ENCODE measurements at regions not wholly inside any gene's neighbourhood (a gene's known extent, or its start where the extent isn't known, plus 50 kb on each side); places are given as distances from the start of the nearest gene placed in this dataset.

DNA sequence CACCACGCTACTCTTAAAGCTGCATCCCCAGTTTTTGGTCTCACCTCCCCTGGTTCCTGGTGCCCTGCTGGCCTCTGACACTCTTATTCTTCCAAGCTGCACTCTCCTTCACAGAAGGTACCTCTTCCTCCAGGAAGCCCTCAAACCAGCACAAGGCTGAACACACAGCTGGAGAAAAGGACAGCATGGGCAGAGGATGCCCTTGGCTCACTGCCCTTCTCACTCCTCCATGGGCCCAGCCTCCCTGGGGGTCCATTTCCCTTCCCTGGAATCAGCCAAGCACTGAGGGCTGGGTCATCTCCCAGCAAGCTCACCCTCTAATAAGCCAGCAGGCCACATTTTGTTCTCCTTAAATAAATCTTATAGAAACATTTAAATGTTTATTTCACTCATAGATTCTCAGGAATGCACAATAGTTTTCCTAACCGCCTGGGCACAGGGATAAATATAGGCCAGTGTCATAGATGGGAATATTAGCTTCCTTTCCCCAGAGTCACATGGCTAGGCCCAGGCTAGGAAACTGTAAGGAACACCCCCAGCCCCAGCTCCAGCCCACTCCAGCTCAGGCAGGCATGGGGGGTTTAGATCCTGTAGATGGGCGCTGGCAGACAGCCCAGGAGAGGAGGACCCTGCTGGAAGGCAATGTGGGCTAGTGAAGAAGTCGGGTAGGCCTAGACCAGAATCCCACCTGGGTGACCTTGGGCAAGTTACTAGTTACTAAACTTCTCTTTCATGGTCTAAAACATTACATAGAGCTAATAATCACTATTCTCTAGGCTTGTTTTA is 51.5 kb downstream of the IRAG1 start:
- Histone ChIP-seq H3K4me3 (ENCODE audit: low read length) (no peak overlapping the region), H3K27me3 (ENCODE audit: insufficient read depth, low read length) (no peaks in the 10 kb centered on the region), H3K9me3 (ENCODE audit: low read length) (no peaks in the 10 kb centered on the region), H2AFZ (ENCODE audit: low read depth, low read length) (no peak overlapping the region), H3K4me1 (ENCODE audit: insufficient read depth, low read length) (peaks cover 35% of the 10 kb centered on the region), H3K36me3 (ENCODE audit: insufficient read depth, low read length) (no peaks in the 10 kb centered on the region)

DNA sequence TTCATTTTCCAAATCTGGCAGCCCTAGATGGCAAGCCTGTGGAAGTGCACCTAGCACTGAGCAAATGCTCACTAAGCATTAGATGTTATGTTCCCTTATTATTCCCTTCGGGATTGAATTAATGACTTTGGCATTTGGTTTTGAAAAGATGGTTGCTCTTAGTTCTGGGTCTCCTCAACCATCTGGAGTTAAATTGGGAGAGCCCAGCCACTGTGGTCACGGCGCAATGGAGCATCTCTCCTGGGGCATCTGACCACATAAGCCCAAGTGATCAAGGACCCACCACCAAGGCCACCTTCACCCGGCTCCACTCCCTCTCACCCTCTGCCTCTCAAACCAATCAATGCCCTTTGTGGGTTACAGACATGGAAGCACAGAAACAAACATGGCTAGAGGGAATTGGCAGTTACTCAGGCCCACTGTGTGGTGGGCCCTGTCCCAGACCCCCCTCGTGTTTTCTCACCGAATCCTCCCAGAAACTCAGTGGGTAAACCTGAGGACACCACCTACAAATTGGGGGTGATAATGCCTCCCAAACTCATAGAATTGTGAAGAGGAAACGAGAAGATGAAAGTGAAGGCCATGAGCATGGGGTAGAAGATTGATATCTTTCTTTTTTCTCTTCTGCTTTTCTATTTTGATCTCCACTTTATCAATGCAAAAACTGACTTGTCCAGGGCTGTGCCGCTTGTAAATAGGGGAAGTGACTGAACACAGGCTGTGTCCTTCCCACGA is 52.2 kb downstream of the IRAG1 start:
- Histone ChIP-seq H3K36me3 (ENCODE audit: insufficient read depth, low read length) (no peaks in the 10 kb centered on the region), H3K27me3 (ENCODE audit: insufficient read depth, low read length) (no peaks in the 10 kb centered on the region), H2AFZ (ENCODE audit: low read depth, low read length) (no peak overlapping the region), H3K9me3 (ENCODE audit: low read length) (no peaks in the 10 kb centered on the region), H3K4me3 (ENCODE audit: low read length) (no peak overlapping the region), H3K4me1 (ENCODE audit: insufficient read depth, low read length) (peaks cover 35% of the 10 kb centered on the region)

GRCh38 chr11:10640308-10640707 is 53.2 kb downstream of the IRAG1 start:
- H2AFZ ChIP-seq (ENCODE audit: low read depth, low read length): no peak overlapping the region
- H3K4me3 ChIP-seq (ENCODE audit: low read length): no peak overlapping the region
- H3K9me3 ChIP-seq (ENCODE audit: low read length): no peaks in the 10 kb centered on the region
- no peaks in the 10 kb centered on the region for H3K36me3 ChIP-seq (ENCODE audit: insufficient read depth, low read length)
- no peaks in the 10 kb centered on the region for H3K27me3 ChIP-seq (ENCODE audit: insufficient read depth, low read length)
- H3K4me1 ChIP-seq (ENCODE audit: insufficient read depth, low read length): peaks cover 35% of the 10 kb centered on the region

GRCh38 chr11:10639350-10639749 is 54.2 kb downstream of the IRAG1 start:
- H3K4me3 ChIP-seq (ENCODE audit: low read length): no peak overlapping the region
- H3K27me3 ChIP-seq (ENCODE audit: insufficient read depth, low read length): no peaks in the 10 kb centered on the region
- H3K9me3 ChIP-seq (ENCODE audit: low read length): no peaks in the 10 kb centered on the region
- H3K36me3 ChIP-seq (ENCODE audit: insufficient read depth, low read length): no peaks in the 10 kb centered on the region
- H3K4me1 ChIP-seq (ENCODE audit: insufficient read depth, low read length): peaks cover 35% of the 10 kb centered on the region
- no peak overlapping the region for H2AFZ ChIP-seq (ENCODE audit: low read depth, low read length)

DNA sequence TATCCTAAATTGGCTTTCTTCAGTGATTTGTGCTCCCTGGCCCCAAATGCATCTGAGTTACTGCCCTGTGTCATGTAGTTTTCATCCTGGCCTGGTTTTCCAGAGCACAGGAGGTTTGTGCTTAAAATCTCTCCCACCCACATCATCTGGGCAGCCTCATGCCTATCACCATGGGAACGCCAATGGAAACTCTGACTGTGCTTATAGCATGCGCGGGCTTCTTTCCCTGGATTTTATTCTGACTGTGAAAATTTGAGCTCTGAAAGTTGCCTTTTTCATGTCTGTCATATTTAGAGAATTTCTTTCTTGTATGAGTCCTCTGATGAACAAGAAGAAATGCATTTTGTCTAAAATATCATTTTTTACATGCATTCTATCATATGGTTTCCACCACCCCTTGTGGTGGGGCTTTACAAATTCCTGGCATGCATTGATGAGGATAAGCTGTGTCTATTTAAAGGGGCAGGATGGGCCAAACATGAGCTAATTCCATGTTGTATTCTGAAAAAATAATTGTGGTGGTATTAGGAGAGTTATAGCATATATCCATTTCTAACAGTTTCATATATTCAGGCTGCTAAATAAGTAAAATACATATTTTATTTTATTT is 55.1 kb downstream of the IRAG1 start:
- no peaks in the 10 kb centered on the region for H3K9me3 ChIP-seq (ENCODE audit: low read length)
- no peaks in the 10 kb centered on the region for H3K27me3 ChIP-seq (ENCODE audit: insufficient read depth, low read length)
- no peaks in the 10 kb centered on the region for H3K36me3 ChIP-seq (ENCODE audit: insufficient read depth, low read length)
- H3K4me3 ChIP-seq (ENCODE audit: low read length): peak overlapping the region; percentile 12
- H3K4me1 ChIP-seq (ENCODE audit: insufficient read depth, low read length): peaks cover 35% of the 10 kb centered on the region
- H2AFZ ChIP-seq (ENCODE audit: low read depth, low read length): peak overlapping the region; percentile 56

GRCh38 chr11:10637731-10638151 is 55.8 kb downstream of the IRAG1 start:
- Histone ChIP-seq H2AFZ (ENCODE audit: low read depth, low read length) (peak overlapping the region; percentile 56), H3K27me3 (ENCODE audit: insufficient read depth, low read length) (no peaks in the 10 kb centered on the region), H3K36me3 (ENCODE audit: insufficient read depth, low read length) (no peaks in the 10 kb centered on the region), H3K4me1 (ENCODE audit: insufficient read depth, low read length) (peaks cover 35% of the 10 kb centered on the region), H3K9me3 (ENCODE audit: low read length) (no peaks in the 10 kb centered on the region), H3K4me3 (ENCODE audit: low read length) (no peak overlapping the region)

GRCh38 chr11:10634407-10634806 is 59.1 kb downstream of the IRAG1 start:
- H3K27me3 ChIP-seq (ENCODE audit: insufficient read depth, low read length): no peaks in the 10 kb centered on the region
- no peaks in the 10 kb centered on the region for H3K9me3 ChIP-seq (ENCODE audit: low read length)
- no peak overlapping the region for H2AFZ ChIP-seq (ENCODE audit: low read depth, low read length)
- no peak overlapping the region for H3K4me3 ChIP-seq (ENCODE audit: low read length)
- peaks cover 22% of the 10 kb centered on the region for H3K4me1 ChIP-seq (ENCODE audit: insufficient read depth, low read length)
- no peaks in the 10 kb centered on the region for H3K36me3 ChIP-seq (ENCODE audit: insufficient read depth, low read length)

- no peaks in the 10 kb centered on the region for H3K9me3 ChIP-seq (ENCODE audit: low read length)
- H3K36me3 ChIP-seq (ENCODE audit: insufficient read depth, low read length): no peaks in the 10 kb centered on the region
- no peaks in the 10 kb centered on the region for H3K27me3 ChIP-seq (ENCODE audit: insufficient read depth, low read length)
- no peak overlapping the region for H2AFZ ChIP-seq (ENCODE audit: low read depth, low read length)
- no peak overlapping the region for H3K4me3 ChIP-seq (ENCODE audit: low read length)
- peaks cover 11% of the 10 kb centered on the region for H3K4me1 ChIP-seq (ENCODE audit: insufficient read depth, low read length)
Measured at GRCh38 chr11:10633261-10633660, 60.3 kb downstream of the IRAG1 start.

- H3K36me3 ChIP-seq (ENCODE audit: insufficient read depth, low read length): no peaks in the 10 kb centered on the region
- no peak overlapping the region for H3K4me3 ChIP-seq (ENCODE audit: low read length)
- H2AFZ ChIP-seq (ENCODE audit: low read depth, low read length): no peak overlapping the region
- H3K9me3 ChIP-seq (ENCODE audit: low read length): no peaks in the 10 kb centered on the region
- no peaks in the 10 kb centered on the region for H3K27me3 ChIP-seq (ENCODE audit: insufficient read depth, low read length)
- H3K4me1 ChIP-seq (ENCODE audit: insufficient read depth, low read length): peaks cover 3% of the 10 kb centered on the region
Measured at GRCh38 chr11:10632483-10632882, 61.1 kb downstream of the IRAG1 start.

GRCh38 chr11:10631761-10632160 is 61.8 kb downstream of the IRAG1 start:
- Histone ChIP-seq H3K27me3 (ENCODE audit: insufficient read depth, low read length) (no peaks in the 10 kb centered on the region), H2AFZ (ENCODE audit: low read depth, low read length) (no peak overlapping the region), H3K4me3 (ENCODE audit: low read length) (no peak overlapping the region), H3K36me3 (ENCODE audit: insufficient read depth, low read length) (no peaks in the 10 kb centered on the region), H3K9me3 (ENCODE audit: low read length) (no peaks in the 10 kb centered on the region), H3K4me1 (ENCODE audit: insufficient read depth, low read length) (no peaks in the 10 kb centered on the region)

- Histone ChIP-seq H3K27me3 (ENCODE audit: insufficient read depth, low read length) (no peaks in the 10 kb centered on the region), H3K36me3 (ENCODE audit: insufficient read depth, low read length) (no peaks in the 10 kb centered on the region), H3K9me3 (ENCODE audit: low read length) (no peaks in the 10 kb centered on the region), H3K4me1 (ENCODE audit: insufficient read depth, low read length) (no peaks in the 10 kb centered on the region), H2AFZ (ENCODE audit: low read depth, low read length) (no peak overlapping the region), H3K4me3 (ENCODE audit: low read length) (no peak overlapping the region)
Measured at GRCh38 chr11:10629411-10630002, 61.0 kb upstream of the LYVE1 start.

GRCh38 chr11:10628508-10629236 is 60.2 kb upstream of the LYVE1 start:
- H3K36me3 ChIP-seq (ENCODE audit: insufficient read depth, low read length): no peaks in the 10 kb centered on the region
- H3K27me3 ChIP-seq (ENCODE audit: insufficient read depth, low read length): no peaks in the 10 kb centered on the region
- H3K9me3 ChIP-seq (ENCODE audit: low read length): no peaks in the 10 kb centered on the region
- no peaks in the 10 kb centered on the region for H3K4me1 ChIP-seq (ENCODE audit: insufficient read depth, low read length)
- H2AFZ ChIP-seq (ENCODE audit: low read depth, low read length): no peak overlapping the region
- H3K4me3 ChIP-seq (ENCODE audit: low read length): no peak overlapping the region
